Suprapubic skin (tissue), 4 donors: ENCODE measurements at regions not wholly inside any gene's neighbourhood (a gene's known extent, or its start where the extent isn't known, plus 50 kb on each side); places are given as distances from the start of the nearest gene placed in this dataset.

Source experiments
- DNase-seq, 2 donors: peaks; one replicate each; pipeline ENCODE4 v3.0.0-alpha.2; 2019; ENCODE audit warnings: low spot score in 2 of 2
- H3K27ac ChIP-seq: fragments of 200-600 bp; sonication (generic); one replicate; pipeline ENCODE4 v1.5.1; 2019
- H3K27me3 ChIP-seq: fragments of 200-600 bp; sonication (generic); one replicate; pipeline ENCODE4 v1.5.1; 2019
- H3K36me3 ChIP-seq: fragments of 200-600 bp; sonication (generic); one replicate; pipeline ENCODE4 v1.5.1; 2019
- H3K4me1 ChIP-seq: fragments of 200-600 bp; sonication (generic); one replicate; pipeline ENCODE4 v1.5.1; 2019
- H3K4me3 ChIP-seq: fragments of 200-600 bp; sonication (generic); one replicate; pipeline ENCODE4 v1.5.1; 2019; ENCODE audit warnings: mild to moderate bottlenecking
- H3K9me3 ChIP-seq: fragments of 200-600 bp; sonication (generic); one replicate; pipeline ENCODE4 v1.5.1; 2019
- EP300 ChIP-seq: sonication (generic); formaldehyde crosslinking; IDR thresholded peaks from one replicate; pipeline ENCODE4 v1.6.1; 2017; ENCODE audit warnings: antibody characterized with exemption
- POLR2A ChIP-seq, 2 donors: fragments of 450-650 bp; IDR thresholded peaks; one replicate each; pipeline ENCODE4 v1.6.1; 2017; ENCODE audit warnings: antibody characterized with exemption in 2 of 2, mild to moderate bottlenecking in 2 of 2, moderate library complexity in 2 of 2
- POLR2AphosphoS5 ChIP-seq, 3 donors: sonication (generic); formaldehyde crosslinking; IDR thresholded peaks; one replicate each; pipeline ENCODE4 v1.6.1; 2017; ENCODE audit warnings: antibody characterized with exemption in 3 of 3
- WGBS: methylation state at CpG from one replicate; pipeline ENCODE4 v1.1.5; 2018; 5-methylcytosine and 5-hydroxymethylcytosine counted together
- TF ChIP-seq, protein P1 (sequence below), 2 donors: fragments of 200-600 bp in 1 of 2; fragments of 450-650 bp in 1 of 2; sonication (generic) in 1 of 2; IDR thresholded peaks; one replicate each; pipeline ENCODE4 v1.5.1; 2016 to 2019; ENCODE audit warnings: antibody characterized with exemption in 2 of 2, mild to moderate bottlenecking in 1 of 2, moderate library complexity in 1 of 2

DNA sequence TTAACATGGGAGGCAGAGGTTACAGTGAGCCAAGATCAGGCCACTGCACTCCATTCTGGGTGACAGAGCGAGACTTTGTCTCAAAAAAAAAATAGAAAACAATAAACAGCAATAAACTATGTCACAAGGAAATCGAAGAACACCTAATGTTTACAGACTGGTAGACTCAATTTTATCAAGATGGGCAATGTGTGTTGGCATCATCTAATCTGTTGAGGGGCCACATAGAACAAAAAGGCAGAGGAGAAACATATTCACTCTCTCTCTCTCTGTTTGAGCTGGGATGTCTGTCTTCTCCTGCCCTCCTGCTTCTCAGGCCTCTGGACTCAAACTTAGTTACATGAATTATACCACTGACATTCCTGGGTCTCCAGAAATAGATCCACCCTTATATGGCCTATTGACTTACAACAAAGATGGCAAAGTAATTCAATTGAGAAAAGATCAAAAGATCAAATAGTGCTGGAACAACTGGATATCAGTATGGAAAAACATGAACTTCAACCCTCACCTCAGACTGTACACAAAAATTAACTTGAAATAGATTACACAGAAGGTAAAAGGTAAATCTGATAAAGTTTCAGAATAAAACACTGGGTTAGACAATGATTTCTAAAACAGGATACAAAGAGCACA lies 703.8 kb upstream of the CRIM1 start:
- Histone ChIP-seq H3K27me3 (no peaks in the 10 kb centered on the region), H3K36me3 (no peaks in the 10 kb centered on the region), H3K27ac (no peak overlapping the region), H3K4me1 (no peaks in the 10 kb centered on the region), H3K4me3 (no peak overlapping the region), H3K9me3 (no peaks in the 10 kb centered on the region)
- no peak for DNase-seq
- no peak for TF ChIP-seq EP300
- TF ChIP-seq POLR2AphosphoS5 (IDR thresholded peaks at IDR 0.05) = no peak
- no peak for TF ChIP-seq POLR2A (IDR thresholded peaks at IDR 0.05)
- TF ChIP-seq, protein P1, sequence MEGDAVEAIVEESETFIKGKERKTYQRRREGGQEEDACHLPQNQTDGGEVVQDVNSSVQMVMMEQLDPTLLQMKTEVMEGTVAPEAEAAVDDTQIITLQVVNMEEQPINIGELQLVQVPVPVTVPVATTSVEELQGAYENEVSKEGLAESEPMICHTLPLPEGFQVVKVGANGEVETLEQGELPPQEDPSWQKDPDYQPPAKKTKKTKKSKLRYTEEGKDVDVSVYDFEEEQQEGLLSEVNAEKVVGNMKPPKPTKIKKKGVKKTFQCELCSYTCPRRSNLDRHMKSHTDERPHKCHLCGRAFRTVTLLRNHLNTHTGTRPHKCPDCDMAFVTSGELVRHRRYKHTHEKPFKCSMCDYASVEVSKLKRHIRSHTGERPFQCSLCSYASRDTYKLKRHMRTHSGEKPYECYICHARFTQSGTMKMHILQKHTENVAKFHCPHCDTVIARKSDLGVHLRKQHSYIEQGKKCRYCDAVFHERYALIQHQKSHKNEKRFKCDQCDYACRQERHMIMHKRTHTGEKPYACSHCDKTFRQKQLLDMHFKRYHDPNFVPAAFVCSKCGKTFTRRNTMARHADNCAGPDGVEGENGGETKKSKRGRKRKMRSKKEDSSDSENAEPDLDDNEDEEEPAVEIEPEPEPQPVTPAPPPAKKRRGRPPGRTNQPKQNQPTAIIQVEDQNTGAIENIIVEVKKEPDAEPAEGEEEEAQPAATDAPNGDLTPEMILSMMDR (IDR thresholded peaks at IDR 0.05) = no peak
- WGBS = 82% methylated on average over 2 of the region's 2 CpGs

DNA sequence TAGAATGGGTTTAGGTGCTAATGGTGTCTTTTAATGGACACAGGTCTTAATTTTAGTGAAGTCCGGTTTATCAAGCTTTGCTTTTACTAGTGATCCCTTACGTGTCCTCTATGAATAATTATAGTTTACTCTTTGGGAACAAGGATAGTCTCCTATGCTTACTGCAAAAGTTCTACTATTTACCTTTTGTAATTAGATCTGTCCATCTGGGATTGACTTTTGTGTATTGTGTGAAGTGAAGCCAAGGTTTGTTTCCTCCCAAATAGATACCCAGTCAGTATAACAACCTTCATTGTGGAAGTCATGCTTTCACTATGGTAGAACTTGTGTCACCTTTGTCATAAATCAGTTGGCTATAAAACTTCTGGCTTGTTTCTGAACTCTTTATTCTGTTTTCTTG lies 740.9 kb upstream of the CRIM1 start:
- no peak for DNase-seq
- 93% methylated on average over 2 of the region's 2 CpGs for WGBS
- no peak for TF ChIP-seq POLR2A (IDR thresholded peaks at IDR 0.05)
- no peak for TF ChIP-seq EP300
- no peak for TF ChIP-seq POLR2AphosphoS5 (IDR thresholded peaks at IDR 0.05)
- TF ChIP-seq, protein P1 (IDR thresholded peaks at IDR 0.05) = no peak
- Histone ChIP-seq H3K9me3 (no peaks in the 10 kb centered on the region), H3K27ac (no peak overlapping the region), H3K27me3 (no peaks in the 10 kb centered on the region), H3K4me3 (no peak overlapping the region), H3K4me1 (no peaks in the 10 kb centered on the region), H3K36me3 (no peaks in the 10 kb centered on the region)

DNA sequence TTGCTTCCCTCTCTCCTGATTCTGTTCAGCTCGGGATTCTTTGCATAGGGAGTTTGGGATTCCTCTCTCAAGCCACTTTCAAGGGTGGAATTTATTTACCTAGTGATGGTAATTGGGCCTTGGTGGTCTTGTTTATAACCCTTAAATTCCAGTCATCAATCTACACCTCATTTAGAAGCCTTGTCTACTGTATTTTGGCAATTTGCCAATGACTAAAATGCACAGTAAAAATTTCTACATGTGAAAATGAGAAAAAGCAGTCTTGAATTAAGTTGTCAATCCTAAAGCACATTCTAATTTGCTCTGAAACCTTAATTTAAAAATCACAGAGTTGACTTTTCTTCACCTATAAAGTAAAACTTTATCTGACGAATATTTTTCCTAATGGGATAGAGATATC lies 749.2 kb upstream of the CRIM1 start:
- TF ChIP-seq, protein P1 (IDR thresholded peaks at IDR 0.05) = no peak
- TF ChIP-seq EP300 (no peak), POLR2AphosphoS5 (IDR thresholded peaks at IDR 0.05) (no peak), POLR2A (IDR thresholded peaks at IDR 0.05) (no peak)
- 40% methylated on average over 2 of the region's 2 CpGs for WGBS
- H3K4me1 ChIP-seq = no peaks in the 10 kb centered on the region

DNA sequence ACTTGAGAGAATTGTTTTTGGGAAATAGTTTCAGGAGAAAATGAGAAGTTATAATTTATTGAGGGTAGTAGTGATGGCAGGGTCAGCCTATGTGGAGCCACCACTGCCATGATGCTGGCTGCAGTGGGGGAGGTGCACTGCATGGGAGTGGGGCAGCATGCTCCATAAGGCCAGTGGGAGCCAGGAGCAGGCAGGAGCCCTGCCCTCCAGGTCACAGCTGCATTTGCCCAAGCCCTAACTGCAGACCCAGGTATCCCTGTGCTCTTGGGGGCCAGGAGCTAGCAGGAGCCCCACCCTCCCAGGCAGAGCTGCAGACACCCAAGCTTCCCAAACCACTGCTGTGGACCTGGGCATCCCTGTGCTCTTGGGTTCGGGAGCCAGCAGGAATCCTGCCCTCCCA lies 757.3 kb upstream of the CRIM1 start:
- 60% methylated on average over 1 of the region's 1 CpG for WGBS
- DNase-seq = no peak
- Histone ChIP-seq H3K27me3 (no peaks in the 10 kb centered on the region), H3K4me1 (no peaks in the 10 kb centered on the region), H3K36me3 (no peaks in the 10 kb centered on the region), H3K27ac (no peak overlapping the region), H3K4me3 (no peak overlapping the region), H3K9me3 (peaks cover 14% of the 10 kb centered on the region)
- TF ChIP-seq POLR2A (IDR thresholded peaks at IDR 0.05) (no peak), POLR2AphosphoS5 (IDR thresholded peaks at IDR 0.05) (no peak), EP300 (no peak)
- TF ChIP-seq, protein P1 (IDR thresholded peaks at IDR 0.05) = no peak

More for the DNA sequence above, 749.2 kb upstream of the CRIM1 start:
- DNase-seq = no peak
- Histone ChIP-seq H3K27ac (no peak overlapping the region), H3K9me3 (no peaks in the 10 kb centered on the region), H3K36me3 (no peaks in the 10 kb centered on the region), H3K4me3 (no peak overlapping the region), H3K27me3 (no peaks in the 10 kb centered on the region)

DNA sequence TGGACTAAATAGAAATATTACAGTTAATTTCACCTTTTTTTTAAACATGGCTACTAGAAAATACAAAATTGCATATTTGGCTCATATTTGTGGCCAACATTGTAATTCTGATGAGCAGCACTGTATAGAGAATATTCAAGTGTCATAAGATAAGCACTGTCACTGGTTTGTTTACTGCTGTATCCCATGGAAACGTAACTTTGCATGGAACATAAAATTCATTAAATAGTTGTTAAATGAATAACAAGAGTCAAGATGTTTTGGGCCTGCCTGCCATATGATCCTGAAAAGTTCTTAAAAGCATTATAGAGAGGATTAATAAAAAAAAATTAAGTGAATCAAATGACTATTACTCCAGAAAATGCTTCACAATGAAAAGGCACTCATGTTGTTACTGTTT lies 763.7 kb upstream of the CRIM1 start:
- Histone ChIP-seq H3K36me3 (no peaks in the 10 kb centered on the region), H3K9me3 (peaks cover 8% of the 10 kb centered on the region), H3K27me3 (no peaks in the 10 kb centered on the region), H3K4me3 (no peak overlapping the region), H3K27ac (no peak overlapping the region), H3K4me1 (no peaks in the 10 kb centered on the region)
- WGBS = 60% methylated on average over 1 of the region's 1 CpG
- DNase-seq = no peak
- TF ChIP-seq EP300 = no peak
- no peak for TF ChIP-seq POLR2A (IDR thresholded peaks at IDR 0.05)
- TF ChIP-seq, protein P1 (IDR thresholded peaks at IDR 0.05) = no peak
- TF ChIP-seq POLR2AphosphoS5 (IDR thresholded peaks at IDR 0.05) = no peak
